Fibroblast of lung (primary cell): ENCODE measurements at regions not wholly inside any gene's neighbourhood (a gene's known extent, or its start where the extent isn't known, plus 50 kb on each side); places are given as distances from the start of the nearest gene placed in this dataset.

Experiments used
- DNase-seq, 2 donors: peaks; one replicate each; pipeline versions ENCODE4 v3.0.0 to v3.0.0-alpha.2; 2010; ENCODE audit warnings: low read depth in 2 of 2
- H2AFZ ChIP-seq: 2 replicates; pipeline ENCODE4 v1.5.1; 2012; ENCODE audit warnings: low read length, control low read depth, inconsistent platforms
- H3K27ac ChIP-seq: 2 replicates; pipeline ENCODE4 v1.5.1; 2011; ENCODE audit warnings: low read length, control low read depth; ENCODE audit not compliant: insufficient read depth
- H3K27me3 ChIP-seq: 2 replicates; pipeline ENCODE4 v1.5.1; 2011; ENCODE audit warnings: mild to moderate bottlenecking, low read length; ENCODE audit not compliant: control insufficient read depth, insufficient read depth
- H3K36me3 ChIP-seq: 2 replicates; pipeline ENCODE4 v1.5.1; 2011; ENCODE audit warnings: low read length; ENCODE audit not compliant: control insufficient read depth, insufficient read depth
- H3K4me1 ChIP-seq: 2 replicates; pipeline ENCODE4 v1.5.1; 2011; ENCODE audit warnings: low read length; ENCODE audit not compliant: control insufficient read depth, insufficient read depth; ENCODE audit errors: extremely low read depth
- H3K4me2 ChIP-seq: 2 replicates; pipeline ENCODE4 v1.5.1; 2011; ENCODE audit warnings: low read length, control low read depth; ENCODE audit not compliant: insufficient read depth; ENCODE audit errors: extremely low read depth
- H3K4me3 ChIP-seq, 4 experiments: fragments of 200-600 bp in 1 of 4; sonication (generic) in 1 of 4; replicated peaks in 1 of 4; 2 replicates each; pipeline ENCODE4 v1.5.1; 2011 to 2016; ENCODE audit warnings: low read length in 4 of 4, low read depth in 3 of 4, mild to moderate bottlenecking in 3 of 4, control low read depth in 2 of 4, inconsistent platforms in 1 of 4, mixed read lengths in 1 of 4; ENCODE audit not compliant: insufficient read depth in 1 of 4; ENCODE audit errors: control extremely low read depth in 1 of 4
- H3K79me2 ChIP-seq: 2 replicates; pipeline ENCODE4 v1.5.1; 2012; ENCODE audit warnings: mild to moderate bottlenecking, low read length, inconsistent platforms; ENCODE audit not compliant: control insufficient read depth, insufficient read depth
- H3K9ac ChIP-seq: 2 replicates; pipeline ENCODE4 v1.5.1; 2011; ENCODE audit warnings: mild to moderate bottlenecking, low read length, control low read depth; ENCODE audit not compliant: insufficient read depth
- H3K9me3 ChIP-seq: 2 replicates; pipeline ENCODE4 v1.5.1; 2012; ENCODE audit warnings: low read depth, low read length; ENCODE audit not compliant: control insufficient read depth, insufficient read depth
- H4K20me1 ChIP-seq: 2 replicates; pipeline ENCODE4 v1.5.1; 2011; ENCODE audit warnings: low read length; ENCODE audit not compliant: control insufficient read depth, insufficient read depth; ENCODE audit errors: extremely low read depth
- CTCF ChIP-seq, 2 donors: IDR thresholded peaks in 1 of 2; conservative IDR thresholded peaks in 1 of 2; 1 replicate in 1 of 2; 2 replicates in 1 of 2; pipeline ENCODE4 v1.5.1; 2011 to 2012; ENCODE audit warnings: low read length in 2 of 2, control low read depth in 1 of 2, inconsistent platforms in 1 of 2, low read depth in 1 of 2, mild to moderate bottlenecking in 1 of 2
- EZH2 ChIP-seq: IDR thresholded peaks from 2 replicates; pipeline ENCODE4 v1.5.1; 2012; ENCODE audit warnings: low read length, control low read depth, mild to moderate bottlenecking; ENCODE audit errors: missing control alignments

GRCh38 chrX:104513162-104513561, 52.8 kb upstream of the IL1RAPL2 start:
- H3K4me3 ChIP-seq = no peak overlapping the region
- no peaks in the 10 kb centered on the region for H3K27me3 ChIP-seq
- H3K27ac ChIP-seq = no peak overlapping the region
- H2AFZ ChIP-seq = no peak overlapping the region
- no peak for TF ChIP-seq CTCF (conservative IDR thresholded peaks at IDR 0.05 in 1 of 2, IDR thresholded peaks at IDR 0.05 in 1 of 2; ENCODE audit: low read depth in 1 of 2, low read length in 2 of 2)
- TF ChIP-seq EZH2 = no peak
- no peaks in the 10 kb centered on the region for H3K4me1 ChIP-seq
- H4K20me1 ChIP-seq = no peaks in the 10 kb centered on the region
- no peaks in the 10 kb centered on the region for H3K79me2 ChIP-seq
- H3K9me3 ChIP-seq = no peaks in the 10 kb centered on the region
- no peaks in the 10 kb centered on the region for H3K36me3 ChIP-seq
- DNase-seq = no peak
- H3K9ac ChIP-seq = no peak overlapping the region
- H3K4me2 ChIP-seq = no peak overlapping the region

GRCh38 chrX:104510801-104511200, 55.2 kb upstream of the IL1RAPL2 start:
- Histone ChIP-seq H3K36me3 (no peaks in the 10 kb centered on the region), H4K20me1 (no peaks in the 10 kb centered on the region), H3K79me2 (no peaks in the 10 kb centered on the region), H3K4me1 (no peaks in the 10 kb centered on the region), H3K4me2 (no peak overlapping the region), H3K9ac (no peak overlapping the region), H3K27me3 (no peaks in the 10 kb centered on the region), H3K9me3 (no peaks in the 10 kb centered on the region), H3K4me3 (no peak overlapping the region), H3K27ac (no peak overlapping the region), H2AFZ (no peak overlapping the region)
- no peak for TF ChIP-seq EZH2
- no peak for TF ChIP-seq CTCF (conservative IDR thresholded peaks at IDR 0.05 in 1 of 2, IDR thresholded peaks at IDR 0.05 in 1 of 2; ENCODE audit: low read depth in 1 of 2, low read length in 2 of 2)
- DNase-seq = no peak

- H3K4me1 ChIP-seq = no peaks in the 10 kb centered on the region
- DNase-seq = no peak
- no peaks in the 10 kb centered on the region for H3K27me3 ChIP-seq
- H3K9me3 ChIP-seq = no peaks in the 10 kb centered on the region
- no peaks in the 10 kb centered on the region for H3K36me3 ChIP-seq
- no peaks in the 10 kb centered on the region for H3K79me2 ChIP-seq
- no peak overlapping the region for H2AFZ ChIP-seq
- H3K27ac ChIP-seq = no peak overlapping the region
- TF ChIP-seq CTCF (conservative IDR thresholded peaks at IDR 0.05 in 1 of 2, IDR thresholded peaks at IDR 0.05 in 1 of 2; ENCODE audit: low read depth in 1 of 2, low read length in 2 of 2) (no peak), EZH2 (no peak)
- H3K4me3 ChIP-seq = no peak overlapping the region
- H3K4me2 ChIP-seq = no peak overlapping the region
- H3K9ac ChIP-seq = no peak overlapping the region
- no peaks in the 10 kb centered on the region for H4K20me1 ChIP-seq
Measured at GRCh38 chrX:104502460-104502859, 63.5 kb upstream of the IL1RAPL2 start.
